ENCODE measurements at regions not wholly inside any gene's neighbourhood (a gene's known extent, or its start where the extent isn't known, plus 50 kb on each side); places are given as distances from the start of the nearest gene placed in this dataset.
"Not testable (repeated sequence)": the region's sequence is repeated elsewhere in the genome, so short reads cannot be mapped to it uniquely, and the experiment has no call there.

- no peaks in the 10 kb centered on the region for H3K4me1 ChIP-seq (ENCODE audit: insufficient read depth, low read length, poor library complexity, severe bottlenecking)
- no peaks in the 10 kb centered on the region for H3K9me3 ChIP-seq (ENCODE audit: insufficient read depth, low read depth, low read length)
- no peaks in the 10 kb centered on the region for H3K9me2 ChIP-seq (replicated peaks; ENCODE audit: low read depth, low read length)
- TF ChIP-seq CTCF (conservative IDR thresholded peaks at IDR 0.05; ENCODE audit: low read length) (no peak), EZH2phosphoT487 (IDR thresholded peaks at IDR 0.05; ENCODE audit: borderline replicate concordance) (no peak)
- no peaks in the 10 kb centered on the region for H3F3A ChIP-seq (ENCODE audit: low read depth)
- no peak overlapping the region for H3K4me2 ChIP-seq (ENCODE audit: low read depth, low read length, poor library complexity, severe bottlenecking)
- H3K27me3 ChIP-seq (ENCODE audit: insufficient read depth, low read length, poor library complexity, severe bottlenecking): no peaks in the 10 kb centered on the region
- H3K36me3 ChIP-seq (ENCODE audit: insufficient read depth, low read length): no peaks in the 10 kb centered on the region
- no peak overlapping the region for H3K9ac ChIP-seq (ENCODE audit: low read depth, low read length, poor library complexity, severe bottlenecking)
- no peak overlapping the region for H3K4me3 ChIP-seq (ENCODE audit: low read length, poor library complexity, severe bottlenecking)
- H4K20me1 ChIP-seq (ENCODE audit: insufficient read depth, low read length, poor library complexity, severe bottlenecking): no peaks in the 10 kb centered on the region
- H3K79me2 ChIP-seq (ENCODE audit: insufficient read depth, low read length): no peaks in the 10 kb centered on the region
- H2AFZ ChIP-seq (ENCODE audit: low read length): no peak overlapping the region
Observed at GRCh38 chr5:174794931-174795672, 70.7 kb downstream of the MSX2 start.

GRCh38 chr5:174793684-174794328, 69.4 kb downstream of the MSX2 start:
- H3K27me3 ChIP-seq (ENCODE audit: insufficient read depth, low read length, poor library complexity, severe bottlenecking): no peaks in the 10 kb centered on the region
- no peak overlapping the region for H3K9ac ChIP-seq (ENCODE audit: low read depth, low read length, poor library complexity, severe bottlenecking)
- no peaks in the 10 kb centered on the region for H3K4me1 ChIP-seq (ENCODE audit: insufficient read depth, low read length, poor library complexity, severe bottlenecking)
- no peaks in the 10 kb centered on the region for H3K9me3 ChIP-seq (ENCODE audit: insufficient read depth, low read depth, low read length)
- H3F3A ChIP-seq (ENCODE audit: low read depth): no peaks in the 10 kb centered on the region
- H3K4me2 ChIP-seq (ENCODE audit: low read depth, low read length, poor library complexity, severe bottlenecking): no peak overlapping the region
- no peaks in the 10 kb centered on the region for H3K9me2 ChIP-seq (replicated peaks; ENCODE audit: low read depth, low read length)
- no peaks in the 10 kb centered on the region for H3K79me2 ChIP-seq (ENCODE audit: insufficient read depth, low read length)
- no peaks in the 10 kb centered on the region for H4K20me1 ChIP-seq (ENCODE audit: insufficient read depth, low read length, poor library complexity, severe bottlenecking)
- TF ChIP-seq EZH2phosphoT487 (IDR thresholded peaks at IDR 0.05; ENCODE audit: borderline replicate concordance) (no peak), CTCF (conservative IDR thresholded peaks at IDR 0.05; ENCODE audit: low read length) (peak; percentile 70)
- H3K4me3 ChIP-seq (ENCODE audit: low read length, poor library complexity, severe bottlenecking): no peak overlapping the region
- H2AFZ ChIP-seq (ENCODE audit: low read length): no peak overlapping the region
- H3K36me3 ChIP-seq (ENCODE audit: insufficient read depth, low read length): no peaks in the 10 kb centered on the region

- Histone ChIP-seq H3K79me2 (ENCODE audit: insufficient read depth, low read length) (no peaks in the 10 kb centered on the region), H3K4me3 (ENCODE audit: low read length, poor library complexity, severe bottlenecking) (no peak overlapping the region), H3K4me2 (ENCODE audit: low read depth, low read length, poor library complexity, severe bottlenecking) (no peak overlapping the region), H3K9me2 (replicated peaks; ENCODE audit: low read depth, low read length) (no peaks in the 10 kb centered on the region), H3K9ac (ENCODE audit: low read depth, low read length, poor library complexity, severe bottlenecking) (no peak overlapping the region), H3F3A (ENCODE audit: low read depth) (no peaks in the 10 kb centered on the region), H3K36me3 (ENCODE audit: insufficient read depth, low read length) (no peaks in the 10 kb centered on the region), H2AFZ (ENCODE audit: low read length) (no peak overlapping the region), H3K9me3 (ENCODE audit: insufficient read depth, low read depth, low read length) (no peaks in the 10 kb centered on the region), H3K4me1 (ENCODE audit: insufficient read depth, low read length, poor library complexity, severe bottlenecking) (no peaks in the 10 kb centered on the region), H3K27me3 (ENCODE audit: insufficient read depth, low read length, poor library complexity, severe bottlenecking) (no peaks in the 10 kb centered on the region), H4K20me1 (ENCODE audit: insufficient read depth, low read length, poor library complexity, severe bottlenecking) (no peaks in the 10 kb centered on the region)
- TF ChIP-seq CTCF (conservative IDR thresholded peaks at IDR 0.05; ENCODE audit: low read length): no peak
Observed at GRCh38 chr5:174793076-174793475, 68.7 kb downstream of the MSX2 start.

- not testable (repeated sequence) for H4K20me1 ChIP-seq (ENCODE audit: insufficient read depth, low read length, poor library complexity, severe bottlenecking); H3K36me3 ChIP-seq (ENCODE audit: insufficient read depth, low read length); H3K4me3 ChIP-seq (ENCODE audit: low read length, poor library complexity, severe bottlenecking); H2AFZ ChIP-seq (ENCODE audit: low read length); H3K4me1 ChIP-seq (ENCODE audit: insufficient read depth, low read length, poor library complexity, severe bottlenecking); H3K27me3 ChIP-seq (ENCODE audit: insufficient read depth, low read length, poor library complexity, severe bottlenecking); H3K4me2 ChIP-seq (ENCODE audit: low read depth, low read length, poor library complexity, severe bottlenecking); H3K9me3 ChIP-seq (ENCODE audit: insufficient read depth, low read depth, low read length); H3K9me2 ChIP-seq (replicated peaks; ENCODE audit: low read depth, low read length); H3K79me2 ChIP-seq (ENCODE audit: insufficient read depth, low read length); H3K9ac ChIP-seq (ENCODE audit: low read depth, low read length, poor library complexity, severe bottlenecking); H3F3A ChIP-seq (ENCODE audit: low read depth)
Observed at GRCh38 chr5:174792265-174792664, 67.9 kb downstream of the MSX2 start.
